ENCODE measurements at regions not wholly inside any gene's neighbourhood (a gene's known extent, or its start where the extent isn't known, plus 50 kb on each side); places are given as distances from the start of the nearest gene placed in this dataset.
A peak's percentile ranks its signal among the peaks of the same experiment; 100 is the strongest.

DNA sequence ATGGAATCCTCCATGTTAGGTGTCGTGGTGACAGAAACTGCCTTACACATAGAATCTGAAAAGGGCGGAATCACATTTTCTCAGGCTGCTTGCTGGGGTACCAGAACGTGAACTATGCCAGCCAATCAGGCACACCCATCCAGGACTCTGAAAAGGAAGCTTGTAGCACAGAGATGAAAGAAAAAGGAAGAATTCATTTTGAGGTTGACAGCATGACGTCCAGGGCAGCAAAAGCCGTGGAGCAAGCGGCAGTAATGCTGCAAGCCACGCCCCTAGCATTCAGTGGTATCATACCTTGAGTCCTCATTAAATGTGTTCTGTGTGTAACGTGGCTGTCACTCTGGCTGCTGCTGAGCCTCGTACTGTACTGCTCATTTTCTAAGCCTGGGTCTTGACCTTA is 304.0 kb downstream of the DYSF start:
- Histone ChIP-seq H3K27ac (no peak overlapping the region), H3K36me3 (ENCODE audit: low read depth) (no peaks in the 10 kb centered on the region), H3K27me3 (ENCODE audit: insufficient read depth, low read depth) (no peaks in the 10 kb centered on the region), H2AFZ (no peak overlapping the region), H4K20me1 (ENCODE audit: insufficient read depth) (no peaks in the 10 kb centered on the region), H3K9me2 (ENCODE audit: insufficient read depth) (peaks cover 5% of the 10 kb centered on the region; the same call in 1 of the 2 replicates), H3F3A (ENCODE audit: insufficient read depth, low read depth) (peaks cover 19% of the 10 kb centered on the region), H3K4me2 (no peak overlapping the region), H3K79me2 (ENCODE audit: low read depth) (no peaks in the 10 kb centered on the region), H3K9me3 (ENCODE audit: insufficient read depth, low read depth) (0 out of 2 replicates have a peak, but pooled peaks cover 9% of the 10 kb centered on the region), H3K4me3 (no peak overlapping the region), H3K4me1 (replicated peaks; ENCODE audit: insufficient read depth) (peaks cover 24% of the 10 kb centered on the region)
- ChIA-PET POLR2A (ENCODE audit: unreplicated experiment) (no interaction called here), CTCF (interaction anchor here (0.6 kb wide), 1 partner anchor 8 kb away, joined by 3 read pairs; no protein-coding TSS in a partner anchor)
- no TSS peak for BruUV-seq (replicated peaks)
- intact Hi-C loops (cut with micrococcal nuclease; ENCODE audit: unreplicated experiment) = no loop called here
- no peak for DNase-seq
- no peak for TF ChIP-seq EZH2 (IDR thresholded peaks at IDR 0.05; ENCODE audit: low read depth)
- TF ChIP-seq, protein P1, sequence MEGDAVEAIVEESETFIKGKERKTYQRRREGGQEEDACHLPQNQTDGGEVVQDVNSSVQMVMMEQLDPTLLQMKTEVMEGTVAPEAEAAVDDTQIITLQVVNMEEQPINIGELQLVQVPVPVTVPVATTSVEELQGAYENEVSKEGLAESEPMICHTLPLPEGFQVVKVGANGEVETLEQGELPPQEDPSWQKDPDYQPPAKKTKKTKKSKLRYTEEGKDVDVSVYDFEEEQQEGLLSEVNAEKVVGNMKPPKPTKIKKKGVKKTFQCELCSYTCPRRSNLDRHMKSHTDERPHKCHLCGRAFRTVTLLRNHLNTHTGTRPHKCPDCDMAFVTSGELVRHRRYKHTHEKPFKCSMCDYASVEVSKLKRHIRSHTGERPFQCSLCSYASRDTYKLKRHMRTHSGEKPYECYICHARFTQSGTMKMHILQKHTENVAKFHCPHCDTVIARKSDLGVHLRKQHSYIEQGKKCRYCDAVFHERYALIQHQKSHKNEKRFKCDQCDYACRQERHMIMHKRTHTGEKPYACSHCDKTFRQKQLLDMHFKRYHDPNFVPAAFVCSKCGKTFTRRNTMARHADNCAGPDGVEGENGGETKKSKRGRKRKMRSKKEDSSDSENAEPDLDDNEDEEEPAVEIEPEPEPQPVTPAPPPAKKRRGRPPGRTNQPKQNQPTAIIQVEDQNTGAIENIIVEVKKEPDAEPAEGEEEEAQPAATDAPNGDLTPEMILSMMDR (conservative IDR thresholded peaks at IDR 0.05) = no peak

GRCh38 chr2:71756280-71756906 is 303.0 kb downstream of the DYSF start:
- H2AFZ ChIP-seq = no peak overlapping the region
- no peaks in the 10 kb centered on the region for H4K20me1 ChIP-seq (ENCODE audit: insufficient read depth)
- intact Hi-C loops (cut with micrococcal nuclease; ENCODE audit: unreplicated experiment) = no loop called here
- peaks cover 14% of the 10 kb centered on the region; the same call in 1 of the 2 replicates for H3K9me3 ChIP-seq (ENCODE audit: insufficient read depth, low read depth)
- peak in 1 of 2 experiments; percentile 72 for DNase-seq
- H3K27me3 ChIP-seq (ENCODE audit: insufficient read depth, low read depth) = no peaks in the 10 kb centered on the region
- H3K27ac ChIP-seq = peak overlapping the region; percentile 60
- ChIA-PET POLR2A (ENCODE audit: unreplicated experiment) (no interaction called here), CTCF (no interaction called here)
- no peaks in the 10 kb centered on the region for H3K9me2 ChIP-seq (ENCODE audit: insufficient read depth)
- H3F3A ChIP-seq (ENCODE audit: insufficient read depth, low read depth) = peaks cover 19% of the 10 kb centered on the region
- H3K4me2 ChIP-seq = peak overlapping the region; percentile 46
- H3K36me3 ChIP-seq (ENCODE audit: low read depth) = no peaks in the 10 kb centered on the region
- no peak overlapping the region for H3K4me3 ChIP-seq
- H3K79me2 ChIP-seq (ENCODE audit: low read depth) = no peaks in the 10 kb centered on the region
- TF ChIP-seq, protein P1 (conservative IDR thresholded peaks at IDR 0.05) = no peak
- no peak for TF ChIP-seq EZH2 (IDR thresholded peaks at IDR 0.05; ENCODE audit: low read depth)
- peaks cover 26% of the 10 kb centered on the region for H3K4me1 ChIP-seq (replicated peaks; ENCODE audit: insufficient read depth)
- no TSS peak for BruUV-seq (replicated peaks)

GRCh38 chr2:71751590-71751989 is 298.2 kb downstream of the DYSF start:
- POLR2A ChIA-PET (ENCODE audit: unreplicated experiment) = no interaction called here

More at GRCh38 chr2:71751590-71751989, 298.2 kb downstream of the DYSF start:
- intact Hi-C loops (cut with micrococcal nuclease; ENCODE audit: unreplicated experiment) = no loop called here
- Histone ChIP-seq H2AFZ (no peak overlapping the region), H3K27ac (no peak overlapping the region), H3K27me3 (ENCODE audit: insufficient read depth, low read depth) (no peaks in the 10 kb centered on the region), H3K4me1 (replicated peaks; ENCODE audit: insufficient read depth) (peaks cover 66% of the 10 kb centered on the region), H4K20me1 (ENCODE audit: insufficient read depth) (no peaks in the 10 kb centered on the region), H3K79me2 (ENCODE audit: low read depth) (no peaks in the 10 kb centered on the region), H3K36me3 (ENCODE audit: low read depth) (no peaks in the 10 kb centered on the region), H3K4me3 (no peak overlapping the region), H3K9me2 (ENCODE audit: insufficient read depth) (no peaks in the 10 kb centered on the region), H3K4me2 (no peak overlapping the region), H3K9me3 (ENCODE audit: insufficient read depth, low read depth) (peaks cover 5% of the 10 kb centered on the region; the same call in 1 of the 2 replicates), H3F3A (ENCODE audit: insufficient read depth, low read depth) (peaks cover 53% of the 10 kb centered on the region)
- CTCF ChIA-PET = interaction anchor here (0.6 kb wide), 1 partner anchor 33 kb away, joined by 4 read pairs; no protein-coding TSS in a partner anchor
- TF ChIP-seq, protein P1 (conservative IDR thresholded peaks at IDR 0.05) = no peak
- no peak for TF ChIP-seq EZH2 (IDR thresholded peaks at IDR 0.05; ENCODE audit: low read depth)
- BruUV-seq (replicated peaks) = no TSS peak
- no peak for DNase-seq

Data from PC-9 (cell line).